Keratinocyte (primary cell): ENCODE measurements at regions not wholly inside any gene's neighbourhood (a gene's known extent, or its start where the extent isn't known, plus 50 kb on each side); places are given as distances from the start of the nearest gene placed in this dataset.

ENCODE experiments used
- DNase-seq: peaks from one replicate; pipeline ENCODE4 v3.0.0-alpha.2; 2011; ENCODE audit warnings: low read depth, missing footprints, low spot score
- FAIRE-seq: peaks from 2 replicates; lab custom pipeline; 2011; peaks lifted over from hg19 to GRCh38; lab: Jason Lieb, UNC
- H2AFZ ChIP-seq: 2 replicates; pipeline ENCODE4 v1.6.0; 2012; ENCODE audit warnings: low read length, control low read depth, inconsistent platforms; ENCODE audit not compliant: control insufficient read depth
- H3K27ac ChIP-seq: 2 replicates; pipeline ENCODE4 v1.5.1; 2011; ENCODE audit warnings: low read length; ENCODE audit not compliant: control insufficient read depth, insufficient read depth
- H3K27me3 ChIP-seq: 3 replicates; pipeline ENCODE4 v1.6.0; 2011; ENCODE audit warnings: low read length; ENCODE audit not compliant: control insufficient read depth, insufficient read depth; ENCODE audit errors: extremely low read depth
- H3K36me3 ChIP-seq, 2 experiments: 2 replicates in 1 of 2; 3 replicates in 1 of 2; pipeline ENCODE4 v1.5.1; 2011; ENCODE audit warnings: low read length in 2 of 2, mild to moderate bottlenecking in 1 of 2; ENCODE audit not compliant: control insufficient read depth in 2 of 2, insufficient read depth in 2 of 2; ENCODE audit errors: extremely low read depth in 1 of 2
- H3K4me1 ChIP-seq: 3 replicates; pipeline ENCODE4 v1.5.1; 2011; ENCODE audit warnings: low read length; ENCODE audit not compliant: control insufficient read depth, insufficient read depth; ENCODE audit errors: extremely low read depth
- H3K4me2 ChIP-seq: 3 replicates; pipeline ENCODE4 v1.6.0; 2011; ENCODE audit warnings: low read depth, low read length; ENCODE audit not compliant: control insufficient read depth, insufficient read depth; ENCODE audit errors: extremely low read depth
- H3K4me3 ChIP-seq, 3 experiments: fragments of 200-600 bp in 1 of 3; sonication (generic) in 1 of 3; 2 replicates in 2 of 3; 3 replicates in 1 of 3; pipeline ENCODE4 v1.5.1; 2011 to 2016; ENCODE audit warnings: low read length in 3 of 3, mild to moderate bottlenecking in 3 of 3, control low read depth in 2 of 3, inconsistent platforms in 1 of 3, low read depth in 1 of 3, mixed read lengths in 1 of 3, mixed run types in 1 of 3, moderate library complexity in 1 of 3; ENCODE audit not compliant: control insufficient read depth in 2 of 3, insufficient read depth in 2 of 3; ENCODE audit errors: extremely low read depth in 1 of 3
- H3K79me2 ChIP-seq: 2 replicates; pipeline ENCODE4 v1.6.0; 2012; ENCODE audit warnings: low read length; ENCODE audit not compliant: control insufficient read depth, insufficient read depth
- H3K9ac ChIP-seq: 3 replicates; pipeline ENCODE4 v1.6.0; 2011; ENCODE audit warnings: low read length; ENCODE audit not compliant: control insufficient read depth, insufficient read depth; ENCODE audit errors: extremely low read depth
- H3K9me1 ChIP-seq: 3 replicates; pipeline ENCODE4 v1.6.0; 2011; ENCODE audit warnings: low read length; ENCODE audit not compliant: control insufficient read depth, insufficient read depth; ENCODE audit errors: extremely low read depth
- H3K9me3 ChIP-seq: 2 replicates; pipeline ENCODE4 v1.5.1; 2012; ENCODE audit warnings: low read depth, low read length; ENCODE audit not compliant: control insufficient read depth
- H4K20me1 ChIP-seq: 3 replicates; pipeline ENCODE4 v1.6.0; 2011; ENCODE audit warnings: low read length; ENCODE audit not compliant: control insufficient read depth, insufficient read depth; ENCODE audit errors: extremely low read depth
- CTCF ChIP-seq, 3 experiments: IDR thresholded peaks in 1 of 3; conservative IDR thresholded peaks in 1 of 3; optimal IDR thresholded peaks in 1 of 3; 2 replicates in 2 of 3; 3 replicates in 1 of 3; pipeline versions ENCODE3 to v1.5.1; 2011; ENCODE audit warnings: low read length in 3 of 3, mild to moderate bottlenecking in 3 of 3, moderate library complexity in 2 of 3, control low read depth in 1 of 3, inconsistent platforms in 1 of 3; ENCODE audit not compliant: insufficient read depth in 2 of 3; ENCODE audit errors: extremely low read depth in 1 of 3
- EZH2 ChIP-seq: IDR thresholded peaks from one replicate; pipeline ENCODE4 v1.6.1; 2012; ENCODE audit warnings: inconsistent platforms, mild to moderate bottlenecking, low read length, moderate library complexity
- dilution Hi-C: fragments of 300-500 bp; cut with MboI; formaldehyde crosslinking; loops from one replicate; pipeline ENCODE4 v1.7.0; 2020; ENCODE audit warnings: low sequenced_read_pairs; ENCODE audit not compliant: extremely low pct_ligation_motif_present

- TF ChIP-seq EZH2 (no peak), CTCF (optimal IDR thresholded peaks at IDR 0.05 in 1 of 3, IDR thresholded peaks at IDR 0.05 in 1 of 3, conservative IDR thresholded peaks at IDR 0.05 in 1 of 3; ENCODE audit: extremely low read depth in 1 of 3, insufficient read depth in 2 of 3, low read length in 3 of 3) (no peak)
- H3K9me1 ChIP-seq = no peaks in the 10 kb centered on the region
- no peaks in the 10 kb centered on the region for H3K27me3 ChIP-seq
- H3K9ac ChIP-seq = no peak overlapping the region
- no peak overlapping the region for H3K4me3 ChIP-seq
- H3K9me3 ChIP-seq = no peaks in the 10 kb centered on the region
- DNase-seq = no peak
- no peaks in the 10 kb centered on the region for H3K36me3 ChIP-seq
- dilution Hi-C loops = no loop called here
- H3K4me2 ChIP-seq = no peak overlapping the region
- H2AFZ ChIP-seq = no peak overlapping the region
- no peaks in the 10 kb centered on the region for H4K20me1 ChIP-seq
- H3K79me2 ChIP-seq = no peaks in the 10 kb centered on the region
- no peak overlapping the region for H3K27ac ChIP-seq
- H3K4me1 ChIP-seq = no peaks in the 10 kb centered on the region
- no peak for FAIRE-seq
Measured at GRCh38 chr14:97688631-97689336, 891.6 kb downstream of the VRK1 start.

- DNase-seq (no peak), FAIRE-seq (no peak)
- Histone ChIP-seq H3K36me3 (no peaks in the 10 kb centered on the region), H3K27me3 (no peaks in the 10 kb centered on the region), H3K9me1 (no peaks in the 10 kb centered on the region), H3K4me1 (no peaks in the 10 kb centered on the region), H4K20me1 (no peaks in the 10 kb centered on the region), H3K27ac (no peak overlapping the region), H3K4me2 (no peak overlapping the region), H3K4me3 (no peak overlapping the region), H2AFZ (no peak overlapping the region), H3K9me3 (no peaks in the 10 kb centered on the region), H3K9ac (no peak overlapping the region), H3K79me2 (no peaks in the 10 kb centered on the region)
- TF ChIP-seq EZH2 = no peak
- TF ChIP-seq CTCF (optimal IDR thresholded peaks at IDR 0.05 in 1 of 3, IDR thresholded peaks at IDR 0.05 in 1 of 3, conservative IDR thresholded peaks at IDR 0.05 in 1 of 3; ENCODE audit: extremely low read depth in 1 of 3, insufficient read depth in 2 of 3, low read length in 3 of 3) = no peak
- dilution Hi-C loops = no loop called here
Measured at GRCh38 chr14:97692084-97692483, 894.9 kb downstream of the VRK1 start.
